Natural killer cell (primary cell): ENCODE measurements at regions not wholly inside any gene's neighbourhood (a gene's known extent, or its start where the extent isn't known, plus 50 kb on each side); places are given as distances from the start of the nearest gene placed in this dataset.

Experiments used
- ATAC-seq, 3 donors: fragments of 150-1000 bp in 2 of 3; fragments of 200-7000 bp in 1 of 3; cut with Tn5 transposase; 1 replicate in 1 of 3; 2 replicates in 2 of 3; pipeline ENCODE4 v1.10.0; 2021; ENCODE audit warnings: mild to moderate bottlenecking in 2 of 3, moderate library complexity in 2 of 3
- DNase-seq, 2 donors: peaks; one replicate each; pipeline versions ENCODE4 v3.0.0 to v3.0.0-alpha.2; 2013 to 2021; ENCODE audit warnings: mixed read lengths in 1 of 2
- H3K27ac ChIP-seq: one replicate; pipeline ENCODE4 v1.5.1; 2013; ENCODE audit warnings: mild to moderate bottlenecking, low read length
- H3K27me3 ChIP-seq: one replicate; pipeline ENCODE4 v1.6.1; 2013; ENCODE audit warnings: low read length; ENCODE audit not compliant: control insufficient read depth, insufficient read depth
- H3K36me3 ChIP-seq: one replicate; pipeline ENCODE4 v1.6.1; 2013; ENCODE audit warnings: low read length; ENCODE audit not compliant: control insufficient read depth, insufficient read depth
- H3K4me1 ChIP-seq: one replicate; pipeline ENCODE4 v1.6.1; 2013; ENCODE audit warnings: low read length; ENCODE audit not compliant: control insufficient read depth, insufficient read depth
- H3K4me3 ChIP-seq: one replicate; pipeline ENCODE4 v1.5.1; 2013; ENCODE audit warnings: low read length
- H3K9me3 ChIP-seq: one replicate; pipeline ENCODE4 v1.6.1; 2013; ENCODE audit warnings: low read length; ENCODE audit not compliant: control insufficient read depth, insufficient read depth
- H3K27ac Mint-ChIP-seq, 2 donors: one replicate each; pipeline ENCODE4 v1.8.0; 2022; ENCODE audit warnings: mild to moderate bottlenecking in 2 of 2, mixed read lengths in 2 of 2, moderate library complexity in 1 of 2
- H3K27me3 Mint-ChIP-seq, 2 donors: one replicate each; pipeline ENCODE4 v1.8.0; 2022; ENCODE audit warnings: low read depth in 2 of 2, mixed read lengths in 2 of 2
- H3K36me3 Mint-ChIP-seq: one replicate; pipeline ENCODE4 v1.8.0; 2022; ENCODE audit warnings: mixed read lengths
- H3K4me1 Mint-ChIP-seq, 2 donors: one replicate each; pipeline ENCODE4 v1.8.0; 2022; ENCODE audit warnings: mixed read lengths in 2 of 2
- H3K4me3 Mint-ChIP-seq: one replicate; pipeline ENCODE4 v1.8.0; 2022; ENCODE audit warnings: mild to moderate bottlenecking, moderate library complexity, mixed read lengths
- H3K9me3 Mint-ChIP-seq, 2 donors: one replicate each; pipeline ENCODE4 v1.8.0; 2022; ENCODE audit warnings: mixed read lengths in 2 of 2
- CTCF ChIP-seq: fragments of 200-600 bp; IDR thresholded peaks from one replicate; pipeline ENCODE4 v1.8.0; 2022; ENCODE audit warnings: antibody characterized with exemption
- WGBS: methylation state at CpG from one replicate; pipeline ENCODE4 v1.1.7; 2013; ENCODE audit warnings: missing lambda C conversion rate; ENCODE audit not compliant: insufficient coverage; 5-methylcytosine and 5-hydroxymethylcytosine counted together
- intact Hi-C: fragments of 100-400 bp; cut with micrococcal nuclease; formaldehyde crosslinking; loops from one replicate; pipeline ENCODE4 v1.14.2; 2022

GRCh38 chr11:109859045-109859724, 234.0 kb upstream of the ZC3H12C start:
- ATAC-seq, result no peak
- H3K4me1 ChIP-seq, result no peaks in the 10 kb centered on the region
- Mint-ChIP-seq H3K27ac (no peak overlapping the region), H3K36me3 (no peaks in the 10 kb centered on the region), H3K27me3 (no peaks in the 10 kb centered on the region), H3K9me3 (peaks cover 0 to 2% of the 10 kb centered on the region in 2 donors), H3K4me1 (no peaks in the 10 kb centered on the region), H3K4me3 (no peak overlapping the region)
- DNase-seq, result no peak
- TF ChIP-seq CTCF, result no peak
- H3K27ac ChIP-seq, result no peak overlapping the region
- whole genome bisulfite sequencing, result 84% methylated on average over 4 of the region's 4 CpGs
- intact Hi-C loops, result no loop called here
- no peaks in the 10 kb centered on the region for H3K27me3 ChIP-seq
- H3K4me3 ChIP-seq, result no peak overlapping the region
- no peaks in the 10 kb centered on the region for H3K36me3 ChIP-seq
- no peaks in the 10 kb centered on the region for H3K9me3 ChIP-seq

DNA sequence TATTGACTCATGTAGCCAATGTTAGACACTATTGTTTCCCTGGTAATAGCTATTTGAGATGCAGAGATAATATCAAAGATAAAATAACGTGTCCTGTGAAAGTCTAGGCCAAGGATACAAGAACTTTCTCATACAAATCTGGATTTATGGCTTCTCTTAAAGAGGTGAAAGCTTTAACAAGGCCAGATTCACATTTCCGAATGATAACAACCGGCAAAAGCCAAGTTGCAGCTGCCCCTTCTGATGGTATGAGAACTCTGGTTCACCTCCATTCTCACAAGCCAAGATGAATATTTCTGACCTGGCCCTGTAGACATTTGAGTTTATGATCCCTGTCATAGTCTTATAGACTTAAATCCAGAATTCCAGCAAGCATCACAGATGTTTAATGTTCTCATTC, 230.4 kb upstream of the ZC3H12C start:
- H3K27me3 ChIP-seq, result no peaks in the 10 kb centered on the region

DNA sequence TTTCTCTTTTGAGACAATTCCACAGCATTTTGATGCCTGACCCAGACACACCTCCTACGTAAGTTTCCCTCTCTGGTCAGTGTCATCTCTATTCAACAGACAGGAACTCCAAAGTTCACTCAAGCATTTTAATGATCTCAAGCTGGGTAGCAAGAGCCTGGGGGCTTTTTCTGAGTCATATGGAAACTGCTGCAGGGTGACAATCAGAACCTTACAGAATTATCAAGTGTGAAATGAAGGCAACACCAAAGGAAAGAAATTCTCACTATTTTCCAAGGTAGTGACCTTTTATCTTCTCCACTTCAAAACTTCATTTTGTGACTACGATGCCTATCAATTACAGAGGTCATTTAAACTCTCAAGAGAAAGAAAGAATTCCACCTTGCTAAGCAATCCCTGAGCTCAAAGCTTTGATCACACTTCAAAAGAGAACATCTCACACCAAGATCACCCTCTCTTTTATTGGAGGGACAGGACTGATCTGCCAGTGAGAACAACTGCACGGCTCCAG, 229.0 kb upstream of the ZC3H12C start:
- Histone ChIP-seq H3K36me3 (no peaks in the 10 kb centered on the region), H3K27me3 (no peaks in the 10 kb centered on the region), H3K27ac (no peak overlapping the region), H3K4me1 (no peaks in the 10 kb centered on the region), H3K9me3 (no peaks in the 10 kb centered on the region), H3K4me3 (no peak overlapping the region)
- DNase-seq, result no peak
- Mint-ChIP-seq H3K4me1 (no peaks in the 10 kb centered on the region), H3K27me3 (peaks cover 0 to 2% of the 10 kb centered on the region in 2 donors), H3K36me3 (no peaks in the 10 kb centered on the region), H3K4me3 (no peak overlapping the region), H3K27ac (no peak overlapping the region), H3K9me3 (peaks cover 5 to 6% of the 10 kb centered on the region in 2 donors)
- 48% methylated on average over 2 of the region's 3 CpGs for WGBS
- ATAC-seq, result no peak
- no peak for TF ChIP-seq CTCF
- intact Hi-C loops, result no loop called here

More for the DNA sequence above, 230.4 kb upstream of the ZC3H12C start:
- Mint-ChIP-seq H3K9me3 (peaks cover 2 to 6% of the 10 kb centered on the region in 2 donors), H3K4me1 (no peaks in the 10 kb centered on the region), H3K36me3 (no peaks in the 10 kb centered on the region), H3K4me3 (no peak overlapping the region), H3K27me3 (peaks cover 0 to 2% of the 10 kb centered on the region in 2 donors), H3K27ac (no peak overlapping the region)
- intact Hi-C loops, result no loop called here
- ATAC-seq (no peak), DNase-seq (no peak)
- no peaks in the 10 kb centered on the region for H3K4me1 ChIP-seq
- H3K4me3 ChIP-seq, result no peak overlapping the region
- H3K36me3 ChIP-seq, result no peaks in the 10 kb centered on the region
- WGBS, result 84% methylated on average over 3 of the region's 3 CpGs
- TF ChIP-seq CTCF, result no peak
- H3K27ac ChIP-seq, result no peak overlapping the region
- H3K9me3 ChIP-seq, result no peaks in the 10 kb centered on the region
